Hepatocyte (in vitro differentiated cells): ENCODE measurements at regions not wholly inside any gene's neighbourhood (a gene's known extent, or its start where the extent isn't known, plus 50 kb on each side); places are given as distances from the start of the nearest gene placed in this dataset.
A peak's percentile ranks its signal among the peaks of the same experiment; 100 is the strongest.

Experiments used
- DNase-seq: peaks from one replicate; pipeline ENCODE4 v3.0.0-alpha.2; 2016; ENCODE audit warnings: low spot score
- H2AFZ ChIP-seq: fragments of 200-600 bp; sonication (generic); 2 replicates; pipeline ENCODE4 v1.6.0; 2016; ENCODE audit warnings: antibody characterized with exemption, mild to moderate bottlenecking
- H3K27ac ChIP-seq: fragments of 200-600 bp; sonication (generic); 2 replicates; pipeline ENCODE4 v1.5.1; 2016; ENCODE audit warnings: mild to moderate bottlenecking
- H3K27me3 ChIP-seq: fragments of 200-600 bp; sonication (generic); 2 replicates; pipeline ENCODE4 v1.6.1; 2016
- H3K36me3 ChIP-seq: fragments of 200-600 bp; sonication (generic); replicated peaks from 2 replicates; pipeline ENCODE4 v1.5.1; 2016; ENCODE audit warnings: low read depth; ENCODE audit not compliant: insufficient read depth
- H3K4me1 ChIP-seq: fragments of 200-600 bp; sonication (generic); 2 replicates; pipeline ENCODE4 v1.5.1; 2016; ENCODE audit warnings: mild to moderate bottlenecking, moderate library complexity; ENCODE audit not compliant: insufficient read depth
- H3K4me2 ChIP-seq: fragments of 200-600 bp; sonication (generic); 2 replicates; pipeline ENCODE4 v1.6.0; 2016
- H3K4me3 ChIP-seq: fragments of 200-600 bp; sonication (generic); 2 replicates; pipeline ENCODE4 v1.5.1; 2016; ENCODE audit warnings: mild to moderate bottlenecking
- H3K79me2 ChIP-seq: fragments of 200-600 bp; sonication (generic); 2 replicates; pipeline ENCODE4 v1.6.0; 2017; ENCODE audit warnings: mild to moderate bottlenecking
- H3K9me2 ChIP-seq: fragments of 200-600 bp; sonication (generic); replicated peaks from 2 replicates; pipeline ENCODE4 v1.6.0; 2017; ENCODE audit warnings: mild to moderate bottlenecking; ENCODE audit not compliant: insufficient read depth
- H3K9me3 ChIP-seq: fragments of 200-600 bp; sonication (generic); 2 replicates; pipeline ENCODE4 v1.5.1; 2016; ENCODE audit warnings: low read depth, mild to moderate bottlenecking
- H4K20me1 ChIP-seq: fragments of 200-600 bp; sonication (generic); 2 replicates; pipeline ENCODE4 v1.6.0; 2016; ENCODE audit warnings: mild to moderate bottlenecking; ENCODE audit not compliant: insufficient read depth, poor library complexity, severe bottlenecking
- EZH2 ChIP-seq: fragments of 200-600 bp; sonication (generic); IDR thresholded peaks from 2 replicates; pipeline ENCODE4 v1.6.1; 2016; ENCODE audit warnings: antibody characterized with exemption, mild to moderate bottlenecking, borderline replicate concordance
- EZH2phosphoT487 ChIP-seq: fragments of 200-600 bp; sonication (generic); IDR thresholded peaks from one replicate; pipeline ENCODE4 v1.6.1; 2018; ENCODE audit warnings: antibody characterized with exemption, mild to moderate bottlenecking, low read depth, moderate library complexity; ENCODE audit not compliant: unreplicated experiment, severe bottlenecking
- WGBS: methylation state at CpG from one replicate; pipeline ENCODE4 v1.1.6; 2016; ENCODE audit warnings: low lambda C conversion rate; ENCODE audit errors: missing lambda C conversion rate; 5-methylcytosine and 5-hydroxymethylcytosine counted together
- TF ChIP-seq, protein P1 (sequence below): fragments of 200-600 bp; sonication (generic); IDR thresholded peaks from 2 replicates; pipeline ENCODE4 v1.5.1; 2016; ENCODE audit warnings: antibody characterized with exemption, mild to moderate bottlenecking; ENCODE audit not compliant: poor library complexity

DNA sequence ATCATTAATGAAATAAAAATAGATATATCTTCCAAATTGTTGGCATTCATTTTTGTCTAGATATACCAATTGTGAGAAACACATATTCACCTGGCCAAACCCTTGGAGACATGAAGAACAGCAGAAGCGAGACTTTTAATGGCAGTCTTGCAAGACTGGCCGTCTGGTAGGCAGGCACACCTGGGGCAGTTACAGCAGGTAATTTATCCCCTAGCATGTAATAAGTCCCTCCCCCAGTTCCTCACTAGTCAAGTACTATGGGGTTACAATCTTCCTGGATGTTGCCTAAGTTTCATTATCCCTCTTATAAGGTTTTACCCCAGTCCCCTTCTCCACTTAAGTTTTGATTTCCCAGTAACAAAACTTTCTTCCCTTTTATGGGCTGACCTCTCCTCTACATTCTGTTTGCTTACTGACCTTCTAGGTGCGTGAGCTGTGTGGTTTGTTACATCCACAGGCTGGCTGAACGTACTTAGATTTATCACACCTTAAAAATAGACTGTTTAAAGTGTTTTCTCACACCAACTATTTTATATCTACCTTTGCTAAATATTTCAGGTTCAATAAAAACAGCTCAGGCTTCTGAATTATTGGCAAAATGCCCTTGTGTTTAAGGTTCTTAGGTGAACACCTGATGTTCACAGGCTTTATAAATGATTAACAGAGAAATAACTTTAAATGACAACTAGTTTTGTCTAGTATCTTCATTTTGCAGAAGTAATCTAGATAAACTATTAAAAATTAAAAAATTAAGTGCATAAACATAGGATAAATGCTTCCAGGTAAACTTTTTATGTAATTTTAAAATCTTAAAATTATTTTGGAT, 365.0 kb upstream of the TFPI start:
- Histone ChIP-seq H2AFZ (no peak overlapping the region), H3K36me3 (no peaks in the 10 kb centered on the region), H3K9me3 (no peaks in the 10 kb centered on the region), H3K4me1 (peaks cover 3% of the 10 kb centered on the region), H3K27me3 (no peaks in the 10 kb centered on the region), H4K20me1 (no peaks in the 10 kb centered on the region), H3K9me2 (no peaks in the 10 kb centered on the region), H3K27ac (no peak overlapping the region), H3K79me2 (no peaks in the 10 kb centered on the region), H3K4me3 (no peak overlapping the region), H3K4me2 (peak overlapping the region; percentile 35)
- no peak for DNase-seq
- TF ChIP-seq, protein P1, sequence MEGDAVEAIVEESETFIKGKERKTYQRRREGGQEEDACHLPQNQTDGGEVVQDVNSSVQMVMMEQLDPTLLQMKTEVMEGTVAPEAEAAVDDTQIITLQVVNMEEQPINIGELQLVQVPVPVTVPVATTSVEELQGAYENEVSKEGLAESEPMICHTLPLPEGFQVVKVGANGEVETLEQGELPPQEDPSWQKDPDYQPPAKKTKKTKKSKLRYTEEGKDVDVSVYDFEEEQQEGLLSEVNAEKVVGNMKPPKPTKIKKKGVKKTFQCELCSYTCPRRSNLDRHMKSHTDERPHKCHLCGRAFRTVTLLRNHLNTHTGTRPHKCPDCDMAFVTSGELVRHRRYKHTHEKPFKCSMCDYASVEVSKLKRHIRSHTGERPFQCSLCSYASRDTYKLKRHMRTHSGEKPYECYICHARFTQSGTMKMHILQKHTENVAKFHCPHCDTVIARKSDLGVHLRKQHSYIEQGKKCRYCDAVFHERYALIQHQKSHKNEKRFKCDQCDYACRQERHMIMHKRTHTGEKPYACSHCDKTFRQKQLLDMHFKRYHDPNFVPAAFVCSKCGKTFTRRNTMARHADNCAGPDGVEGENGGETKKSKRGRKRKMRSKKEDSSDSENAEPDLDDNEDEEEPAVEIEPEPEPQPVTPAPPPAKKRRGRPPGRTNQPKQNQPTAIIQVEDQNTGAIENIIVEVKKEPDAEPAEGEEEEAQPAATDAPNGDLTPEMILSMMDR: no peak
- 66% methylated on average over 4 of the region's 4 CpGs for WGBS

DNA sequence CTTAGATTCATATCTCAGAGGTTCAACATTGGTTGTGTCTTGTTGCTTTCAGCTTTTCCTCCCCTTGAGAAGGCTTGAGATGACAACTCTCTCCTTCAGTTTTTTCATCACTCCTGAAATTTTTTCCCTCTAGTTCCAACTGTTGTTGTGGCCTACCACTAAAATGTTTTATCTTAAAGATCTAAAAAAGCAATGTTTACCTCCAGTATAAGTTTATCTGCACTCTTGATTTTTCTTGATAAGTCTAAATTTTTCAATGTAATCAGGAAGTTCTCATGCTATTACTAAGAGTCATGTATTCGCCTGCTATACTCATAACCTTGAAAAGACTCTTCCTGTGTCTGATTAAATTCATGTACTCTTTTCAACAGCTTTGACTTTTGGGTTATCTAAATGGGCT, 366.3 kb upstream of the TFPI start:
- DNase-seq: no peak
- no peaks in the 10 kb centered on the region for H3K9me2 ChIP-seq
- no peaks in the 10 kb centered on the region for H3K9me3 ChIP-seq
- H3K4me1 ChIP-seq: peaks cover 10% of the 10 kb centered on the region
- no peaks in the 10 kb centered on the region for H3K27me3 ChIP-seq
- no peaks in the 10 kb centered on the region for H3K79me2 ChIP-seq
- H3K4me2 ChIP-seq: no peak overlapping the region
- TF ChIP-seq EZH2phosphoT487 (no peak), EZH2 (no peak)
- TF ChIP-seq, protein P1: no peak
- H3K27ac ChIP-seq: no peak overlapping the region
- no peaks in the 10 kb centered on the region for H4K20me1 ChIP-seq
- H2AFZ ChIP-seq: no peak overlapping the region
- H3K4me3 ChIP-seq: no peak overlapping the region
- no peaks in the 10 kb centered on the region for H3K36me3 ChIP-seq
- WGBS: 83% methylated on average over 1 of the region's 1 CpG

DNA sequence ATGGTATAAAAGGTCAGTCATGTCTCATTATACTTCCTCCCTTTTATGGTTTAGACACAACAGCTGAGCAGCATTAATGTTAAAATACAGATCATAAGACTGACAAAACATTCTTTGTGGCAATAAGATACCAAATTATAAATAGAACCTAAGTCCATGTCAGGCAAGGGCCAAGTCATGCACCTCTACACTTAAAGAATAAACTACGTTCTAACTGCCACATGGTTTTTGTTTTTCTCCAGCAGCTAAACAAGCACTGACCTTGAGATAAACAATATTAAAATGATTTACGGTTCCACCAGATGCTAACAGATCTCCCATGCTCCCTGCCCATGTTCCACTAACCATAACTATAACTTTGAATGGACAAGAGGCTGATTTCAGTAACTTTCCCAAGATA, 368.6 kb upstream of the TFPI start:
- H4K20me1 ChIP-seq: no peaks in the 10 kb centered on the region
- H3K4me2 ChIP-seq: no peak overlapping the region
- H3K4me1 ChIP-seq: peaks cover 10% of the 10 kb centered on the region
- no peaks in the 10 kb centered on the region for H3K79me2 ChIP-seq
- no peak for DNase-seq
- 62% methylated on average over 2 of the region's 2 CpGs for WGBS
- no peaks in the 10 kb centered on the region for H3K36me3 ChIP-seq
- peak overlapping the region; percentile 24 for H3K27ac ChIP-seq
- H3K4me3 ChIP-seq: no peak overlapping the region
- H3K27me3 ChIP-seq: no peaks in the 10 kb centered on the region
- no peaks in the 10 kb centered on the region for H3K9me3 ChIP-seq
- no peaks in the 10 kb centered on the region for H3K9me2 ChIP-seq
- TF ChIP-seq, protein P1: no peak
- no peak for TF ChIP-seq EZH2
- TF ChIP-seq EZH2phosphoT487: no peak
- H2AFZ ChIP-seq: no peak overlapping the region
